Ascending aorta (tissue), 2 donors: ENCODE measurements at regions not wholly inside any gene's neighbourhood (a gene's known extent, or its start where the extent isn't known, plus 50 kb on each side); places are given as distances from the start of the nearest gene placed in this dataset.

Source experiments
- DNase-seq, 2 donors: peaks; one replicate each; pipeline ENCODE4 v3.0.0-alpha.2; 2019; ENCODE audit warnings: low spot score in 2 of 2
- H3K27ac ChIP-seq, 2 donors: fragments of 200-600 bp; sonication (generic); one replicate each; pipeline ENCODE4 v1.5.1; 2016 to 2017; ENCODE audit warnings: mild to moderate bottlenecking in 1 of 2
- H3K27me3 ChIP-seq: fragments of 200-600 bp; sonication (generic); one replicate; pipeline ENCODE4 v1.5.1; 2017
- H3K36me3 ChIP-seq, 2 donors: fragments of 200-600 bp; sonication (generic); one replicate each; pipeline ENCODE4 v1.5.1; 2016
- H3K4me1 ChIP-seq, 2 donors: fragments of 200-600 bp; sonication (generic); one replicate each; pipeline ENCODE4 v1.5.1; 2016 to 2017; ENCODE audit warnings: mild to moderate bottlenecking in 1 of 2
- H3K4me3 ChIP-seq, 2 donors: fragments of 200-600 bp; sonication (generic); one replicate each; pipeline ENCODE4 v1.5.1; 2016 to 2017; ENCODE audit warnings: mild to moderate bottlenecking in 1 of 2
- H3K9me3 ChIP-seq, 2 donors: fragments of 200-600 bp; sonication (generic); one replicate each; pipeline ENCODE4 v1.5.1; 2016
- CTCF ChIP-seq, 3 experiments: fragments of 200-600 bp in 2 of 3; fragments of 450-650 bp in 1 of 3; sonication (generic) in 2 of 3; IDR thresholded peaks; one replicate each; pipeline ENCODE4 v1.5.1; 2016 to 2019; ENCODE audit warnings: antibody characterized with exemption in 3 of 3, mild to moderate bottlenecking in 1 of 3, moderate library complexity in 1 of 3
- intact Hi-C: fragments of 100-400 bp; cut with DNase I; formaldehyde crosslinking; loops from one replicate; pipeline ENCODE4 v1.15.1; 2023

GRCh38 chr12:19597167-19598026 is 158.1 kb downstream of the AEBP2 start:
- H3K9me3 ChIP-seq, result no peaks in the 10 kb centered on the region
- H3K27me3 ChIP-seq, result no peaks in the 10 kb centered on the region
- TF ChIP-seq CTCF (IDR thresholded peaks at IDR 0.05), result no peak
- intact Hi-C loops, result no loop called here
- H3K36me3 ChIP-seq, result no peaks in the 10 kb centered on the region
- H3K4me3 ChIP-seq, result no peak overlapping the region
- H3K4me1 ChIP-seq, result no peaks in the 10 kb centered on the region
- H3K27ac ChIP-seq, result peak overlapping the region in 1 of 2 donors; percentile 0
- no peak for DNase-seq

GRCh38 chr12:19605720-19606119 is 166.4 kb downstream of the AEBP2 start:
- intact Hi-C loops, result no loop called here
- H3K27me3 ChIP-seq, result no peaks in the 10 kb centered on the region

GRCh38 chr12:19608039-19608438 is 168.7 kb downstream of the AEBP2 start:
- H3K9me3 ChIP-seq, result no peaks in the 10 kb centered on the region
- intact Hi-C loops, result no loop called here

More at GRCh38 chr12:19605720-19606119, 166.4 kb downstream of the AEBP2 start:
- Histone ChIP-seq H3K36me3 (no peaks in the 10 kb centered on the region), H3K9me3 (no peaks in the 10 kb centered on the region), H3K4me1 (no peaks in the 10 kb centered on the region), H3K4me3 (no peak overlapping the region), H3K27ac (no peak overlapping the region)
- DNase-seq, result no peak
- no peak for TF ChIP-seq CTCF (IDR thresholded peaks at IDR 0.05)

GRCh38 chr12:19613051-19613535 is 173.8 kb downstream of the AEBP2 start:
- peaks cover 0 to 2% of the 10 kb centered on the region in 2 donors for H3K4me1 ChIP-seq
- no peaks in the 10 kb centered on the region for H3K36me3 ChIP-seq
- no peaks in the 10 kb centered on the region for H3K27me3 ChIP-seq
- DNase-seq, result no peak
- no peak overlapping the region for H3K4me3 ChIP-seq
- no peak overlapping the region for H3K27ac ChIP-seq
- TF ChIP-seq CTCF (IDR thresholded peaks at IDR 0.05), result no peak
- intact Hi-C loops, result loop anchor here (10.0 kb wide), 1 partner anchor 48 kb away; no protein-coding TSS in a partner anchor
- no peaks in the 10 kb centered on the region for H3K9me3 ChIP-seq

More at GRCh38 chr12:19608039-19608438, 168.7 kb downstream of the AEBP2 start:
- no peak overlapping the region for H3K4me3 ChIP-seq
- H3K27me3 ChIP-seq, result no peaks in the 10 kb centered on the region
- H3K4me1 ChIP-seq, result no peaks in the 10 kb centered on the region
- no peaks in the 10 kb centered on the region for H3K36me3 ChIP-seq
- no peak for DNase-seq
- TF ChIP-seq CTCF (IDR thresholded peaks at IDR 0.05), result no peak
- no peak overlapping the region for H3K27ac ChIP-seq

- no peaks in the 10 kb centered on the region for H3K27me3 ChIP-seq
- DNase-seq, result no peak
- H3K4me3 ChIP-seq, result no peak overlapping the region
- no peaks in the 10 kb centered on the region for H3K36me3 ChIP-seq
- H3K4me1 ChIP-seq, result peaks cover 0 to 2% of the 10 kb centered on the region in 2 donors
- no peak for TF ChIP-seq CTCF (IDR thresholded peaks at IDR 0.05)
- intact Hi-C loops, result loop anchor here (10.0 kb wide), 1 partner anchor 50 kb away; no protein-coding TSS in a partner anchor
- no peaks in the 10 kb centered on the region for H3K9me3 ChIP-seq
- H3K27ac ChIP-seq, result no peak overlapping the region
Observed at GRCh38 chr12:19614601-19615383, 175.5 kb downstream of the AEBP2 start.
